A549 (cell line): ENCODE measurements at regions not wholly inside any gene's neighbourhood (a gene's known extent, or its start where the extent isn't known, plus 50 kb on each side); places are given as distances from the start of the nearest gene placed in this dataset.

ENCODE experiments used
- HOXA7 ChIP-seq: fragments of 250-450 bp; sonication (Bioruptor Pico); IDR thresholded peaks from 2 replicates; pipeline ENCODE4 v1.5.0; 2020; ENCODE audit warnings: mild to moderate bottlenecking, moderate library complexity
- JUNB ChIP-seq: fragments of >200 bp; sonication (Bioruptor Twin); formaldehyde crosslinking; IDR thresholded peaks from 2 replicates; pipeline ENCODE4 v1.6.1; 2016
- POLR2A ChIP-seq: IDR thresholded peaks from 2 replicates; pipeline ENCODE4 v1.6.1; 2012; ENCODE audit warnings: mild to moderate bottlenecking, low read length
- POLR2AphosphoS2 ChIP-seq: conservative IDR thresholded peaks from 2 replicates; pipeline ENCODE4 v1.6.1; 2012; ENCODE audit warnings: low read length, improper control_type of control experiment, inconsistent platforms
- TF ChIP-seq, protein P1 (sequence below): IDR thresholded peaks from 2 replicates; pipeline ENCODE4 v1.6.1; 2012
- TF ChIP-seq, protein P2 (sequence below): fragments of >200 bp; sonication (Bioruptor Twin); formaldehyde crosslinking; IDR thresholded peaks from 3 replicates; pipeline ENCODE4 v1.5.1; 2016

DNA sequence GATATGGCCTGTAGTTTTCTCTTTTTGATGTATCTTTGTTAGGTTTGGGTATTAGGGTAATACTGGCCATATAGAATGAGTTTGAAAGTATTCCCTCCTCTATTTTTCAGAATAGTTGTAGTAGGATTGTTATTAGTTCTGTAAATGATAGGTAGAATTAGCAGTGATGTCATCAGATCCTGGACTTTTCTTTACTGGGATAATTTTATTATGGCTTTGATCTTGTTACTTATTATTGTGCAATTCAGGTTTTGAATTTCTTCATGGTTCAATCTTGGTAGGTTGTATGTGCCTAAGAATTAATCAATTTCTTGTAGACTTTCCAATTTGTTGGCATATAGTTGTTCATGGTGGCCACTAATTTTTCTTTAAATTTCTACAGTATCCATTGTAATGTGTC is 916.6 kb downstream of the CCDC85A start:
- TF ChIP-seq, protein P1, sequence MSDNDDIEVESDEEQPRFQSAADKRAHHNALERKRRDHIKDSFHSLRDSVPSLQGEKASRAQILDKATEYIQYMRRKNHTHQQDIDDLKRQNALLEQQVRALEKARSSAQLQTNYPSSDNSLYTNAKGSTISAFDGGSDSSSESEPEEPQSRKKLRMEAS: no peak
- no peak for TF ChIP-seq HOXA7 (CRISPR knock-in tag)
- TF ChIP-seq JUNB: no peak
- TF ChIP-seq POLR2A: no peak
- no peak for TF ChIP-seq POLR2AphosphoS2
- TF ChIP-seq, protein P2, sequence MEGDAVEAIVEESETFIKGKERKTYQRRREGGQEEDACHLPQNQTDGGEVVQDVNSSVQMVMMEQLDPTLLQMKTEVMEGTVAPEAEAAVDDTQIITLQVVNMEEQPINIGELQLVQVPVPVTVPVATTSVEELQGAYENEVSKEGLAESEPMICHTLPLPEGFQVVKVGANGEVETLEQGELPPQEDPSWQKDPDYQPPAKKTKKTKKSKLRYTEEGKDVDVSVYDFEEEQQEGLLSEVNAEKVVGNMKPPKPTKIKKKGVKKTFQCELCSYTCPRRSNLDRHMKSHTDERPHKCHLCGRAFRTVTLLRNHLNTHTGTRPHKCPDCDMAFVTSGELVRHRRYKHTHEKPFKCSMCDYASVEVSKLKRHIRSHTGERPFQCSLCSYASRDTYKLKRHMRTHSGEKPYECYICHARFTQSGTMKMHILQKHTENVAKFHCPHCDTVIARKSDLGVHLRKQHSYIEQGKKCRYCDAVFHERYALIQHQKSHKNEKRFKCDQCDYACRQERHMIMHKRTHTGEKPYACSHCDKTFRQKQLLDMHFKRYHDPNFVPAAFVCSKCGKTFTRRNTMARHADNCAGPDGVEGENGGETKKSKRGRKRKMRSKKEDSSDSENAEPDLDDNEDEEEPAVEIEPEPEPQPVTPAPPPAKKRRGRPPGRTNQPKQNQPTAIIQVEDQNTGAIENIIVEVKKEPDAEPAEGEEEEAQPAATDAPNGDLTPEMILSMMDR: no peak
